ENCODE measurements at regions not wholly inside any gene's neighbourhood (a gene's known extent, or its start where the extent isn't known, plus 50 kb on each side); places are given as distances from the start of the nearest gene placed in this dataset.

- Mint-ChIP-seq H3K27me3 (no peaks in the 10 kb centered on the region), H3K4me1 (no peaks in the 10 kb centered on the region), H3K27ac (no peak overlapping the region), H3K9me3 (peaks cover 6 to 34% (median 17%) of the 10 kb centered on the region in 9 donors), H3K36me3 (peaks cover 0 to 5% (median 1%) of the 10 kb centered on the region in 3 donors), H3K4me3 (no peak overlapping the region)
- POLR2A ChIA-PET = no interaction called here
- DNase-seq (no peak), ATAC-seq (no peak)
These were observed 728.7 kb downstream of the CCDC85A start for GRCh38 chr2:56912490-56912889.

GRCh38 chr2:56918790-56919189 lies 735.0 kb downstream of the CCDC85A start:
- H3K9me3 Mint-ChIP-seq = peaks cover 6 to 31% (median 16%) of the 10 kb centered on the region in 9 donors
- POLR2A ChIA-PET = no interaction called here
- no peaks in the 10 kb centered on the region for H3K27me3 Mint-ChIP-seq
- H3K27ac Mint-ChIP-seq = no peak overlapping the region
- H3K36me3 Mint-ChIP-seq = no peaks in the 10 kb centered on the region
- ATAC-seq (no peak), DNase-seq (no peak)
- no peak overlapping the region for H3K4me3 Mint-ChIP-seq
- no peaks in the 10 kb centered on the region for H3K4me1 Mint-ChIP-seq

GRCh38 chr2:56933976-56934375 lies 750.2 kb downstream of the CCDC85A start:
- peaks cover 3 to 28% (median 13%) of the 10 kb centered on the region in 9 donors for H3K9me3 Mint-ChIP-seq
- POLR2A ChIA-PET = no interaction called here
- no peaks in the 10 kb centered on the region for H3K4me1 Mint-ChIP-seq
- no peak for DNase-seq
- H3K4me3 Mint-ChIP-seq = no peak overlapping the region
- no peaks in the 10 kb centered on the region for H3K27me3 Mint-ChIP-seq
- ATAC-seq = no peak
- no peak overlapping the region for H3K27ac Mint-ChIP-seq
- H3K36me3 Mint-ChIP-seq = no peaks in the 10 kb centered on the region

- peaks cover 2 to 28% (median 10%) of the 10 kb centered on the region in 9 donors for H3K9me3 Mint-ChIP-seq
- H3K4me1 Mint-ChIP-seq = no peaks in the 10 kb centered on the region
- H3K36me3 Mint-ChIP-seq = no peaks in the 10 kb centered on the region
- H3K4me3 Mint-ChIP-seq = no peak overlapping the region
- POLR2A ChIA-PET = no interaction called here
- ATAC-seq (no peak), DNase-seq (no peak)
- no peaks in the 10 kb centered on the region for H3K27me3 Mint-ChIP-seq
- no peak overlapping the region for H3K27ac Mint-ChIP-seq
These were observed 751.1 kb downstream of the CCDC85A start for GRCh38 chr2:56934866-56935265.

GRCh38 chr2:56940054-56940453 lies 756.3 kb downstream of the CCDC85A start:
- H3K27me3 Mint-ChIP-seq = no peaks in the 10 kb centered on the region
- POLR2A ChIA-PET = no interaction called here
- ATAC-seq (no peak), DNase-seq (no peak)
- H3K4me1 Mint-ChIP-seq = no peaks in the 10 kb centered on the region
- no peak overlapping the region for H3K27ac Mint-ChIP-seq
- H3K4me3 Mint-ChIP-seq = no peak overlapping the region
- no peaks in the 10 kb centered on the region for H3K36me3 Mint-ChIP-seq
- H3K9me3 Mint-ChIP-seq = peaks cover under 1 to 32% (median 12%) of the 10 kb centered on the region in 9 donors

- POLR2A ChIA-PET = no interaction called here
- no peak overlapping the region for H3K4me3 Mint-ChIP-seq
- H3K27ac Mint-ChIP-seq = no peak overlapping the region
- no peak for DNase-seq
- H3K9me3 Mint-ChIP-seq = peaks cover 5 to 42% (median 20%) of the 10 kb centered on the region in 9 donors
- no peaks in the 10 kb centered on the region for H3K4me1 Mint-ChIP-seq
- peaks cover 0 to 11% (median 0%) of the 10 kb centered on the region in 3 donors for H3K36me3 Mint-ChIP-seq
- no peaks in the 10 kb centered on the region for H3K27me3 Mint-ChIP-seq
- no peak for ATAC-seq
These were observed 769.1 kb downstream of the CCDC85A start for GRCh38 chr2:56952871-56953270.

- POLR2A ChIA-PET = no interaction called here
- Mint-ChIP-seq H3K27ac (no peak overlapping the region), H3K4me3 (no peak overlapping the region), H3K36me3 (peaks cover 0 to 5% (median 0%) of the 10 kb centered on the region in 3 donors), H3K9me3 (peaks cover 0 to 37% (median 8%) of the 10 kb centered on the region in 9 donors), H3K27me3 (no peaks in the 10 kb centered on the region), H3K4me1 (no peaks in the 10 kb centered on the region)
- DNase-seq (no peak), ATAC-seq (no peak)
These were observed 776.8 kb downstream of the CCDC85A start for GRCh38 chr2:56960581-56960980.

GRCh38 chr2:56962673-56963072 lies 778.9 kb downstream of the CCDC85A start:
- no peaks in the 10 kb centered on the region for H3K4me1 Mint-ChIP-seq
- DNase-seq (no peak), ATAC-seq (no peak)
- no peaks in the 10 kb centered on the region for H3K27me3 Mint-ChIP-seq
- POLR2A ChIA-PET = no interaction called here
- H3K27ac Mint-ChIP-seq = no peak overlapping the region
- no peaks in the 10 kb centered on the region for H3K36me3 Mint-ChIP-seq
- H3K4me3 Mint-ChIP-seq = no peak overlapping the region
- H3K9me3 Mint-ChIP-seq = peaks cover under 1 to 24% (median 8%) of the 10 kb centered on the region in 9 donors

GRCh38 chr2:56969513-56969912 lies 785.7 kb downstream of the CCDC85A start:
- POLR2A ChIA-PET = no interaction called here
- H3K4me1 Mint-ChIP-seq = no peaks in the 10 kb centered on the region
- ATAC-seq = no peak
- peaks cover 2 to 22% (median 7%) of the 10 kb centered on the region in 9 donors for H3K9me3 Mint-ChIP-seq
- H3K27ac Mint-ChIP-seq = no peak overlapping the region
- H3K36me3 Mint-ChIP-seq = no peaks in the 10 kb centered on the region
- no peak for DNase-seq
- H3K4me3 Mint-ChIP-seq = no peak overlapping the region
- no peaks in the 10 kb centered on the region for H3K27me3 Mint-ChIP-seq

- no peak for DNase-seq
- H3K36me3 Mint-ChIP-seq = no peaks in the 10 kb centered on the region
- POLR2A ChIA-PET = no interaction called here
- H3K27ac Mint-ChIP-seq = no peak overlapping the region
- no peak for ATAC-seq
- H3K4me1 Mint-ChIP-seq = no peaks in the 10 kb centered on the region
- H3K4me3 Mint-ChIP-seq = no peak overlapping the region
- H3K9me3 Mint-ChIP-seq = peaks cover 0 to 22% (median 7%) of the 10 kb centered on the region in 9 donors
- no peaks in the 10 kb centered on the region for H3K27me3 Mint-ChIP-seq
These were observed 787.7 kb downstream of the CCDC85A start for GRCh38 chr2:56971383-56971974.

GRCh38 chr2:56981554-56981953 lies 797.8 kb downstream of the CCDC85A start:
- H3K36me3 Mint-ChIP-seq = no peaks in the 10 kb centered on the region
- H3K27me3 Mint-ChIP-seq = no peaks in the 10 kb centered on the region
- ATAC-seq = no peak
- H3K9me3 Mint-ChIP-seq = peaks cover 5 to 54% (median 20%) of the 10 kb centered on the region in 9 donors
- no peaks in the 10 kb centered on the region for H3K4me1 Mint-ChIP-seq
- POLR2A ChIA-PET = no interaction called here
- H3K27ac Mint-ChIP-seq = no peak overlapping the region
- no peak overlapping the region for H3K4me3 Mint-ChIP-seq
- no peak for DNase-seq

- no peak for ATAC-seq
- POLR2A ChIA-PET = no interaction called here
- Mint-ChIP-seq H3K9me3 (peaks cover 2 to 33% (median 18%) of the 10 kb centered on the region in 9 donors), H3K27ac (no peak overlapping the region), H3K4me1 (no peaks in the 10 kb centered on the region), H3K4me3 (no peak overlapping the region), H3K36me3 (no peaks in the 10 kb centered on the region), H3K27me3 (no peaks in the 10 kb centered on the region)
- no peak for DNase-seq
These were observed 801.8 kb downstream of the CCDC85A start for GRCh38 chr2:56985609-56986008.

GRCh38 chr2:57022496-57022895 lies 838.7 kb downstream of the CCDC85A start:
- no peaks in the 10 kb centered on the region for H3K4me1 Mint-ChIP-seq
- no peak overlapping the region for H3K4me3 Mint-ChIP-seq
- H3K36me3 Mint-ChIP-seq = no peaks in the 10 kb centered on the region
- DNase-seq = no peak
- no peak overlapping the region for H3K27ac Mint-ChIP-seq
- POLR2A ChIA-PET = no interaction called here
- H3K9me3 Mint-ChIP-seq = peaks cover 4 to 46% (median 17%) of the 10 kb centered on the region in 9 donors
- no peak for ATAC-seq
- H3K27me3 Mint-ChIP-seq = no peaks in the 10 kb centered on the region

- Mint-ChIP-seq H3K4me1 (no peaks in the 10 kb centered on the region), H3K27ac (no peak overlapping the region), H3K4me3 (no peak overlapping the region), H3K27me3 (no peaks in the 10 kb centered on the region), H3K36me3 (peaks cover 0 to 7% (median 0%) of the 10 kb centered on the region in 3 donors), H3K9me3 (peaks cover 0 to 33% (median 15%) of the 10 kb centered on the region in 9 donors)
- no peak for DNase-seq
- ATAC-seq = no peak
- POLR2A ChIA-PET = no interaction called here
These were observed 861.3 kb downstream of the CCDC85A start for GRCh38 chr2:57044931-57045635.
